GM21528 (cell line): ENCODE measurements at regions not wholly inside any gene's neighbourhood (a gene's known extent, or its start where the extent isn't known, plus 50 kb on each side); places are given as distances from the start of the nearest gene placed in this dataset.

ENCODE experiments used
- ATAC-seq: cut with Tn5 transposase; IDR thresholded peaks from one replicate; pipeline ENCODE4 v1.9.1; 2021; ENCODE audit warnings: mild to moderate bottlenecking, moderate library complexity; ENCODE audit not compliant: unreplicated experiment, low FRiP score

DNA sequence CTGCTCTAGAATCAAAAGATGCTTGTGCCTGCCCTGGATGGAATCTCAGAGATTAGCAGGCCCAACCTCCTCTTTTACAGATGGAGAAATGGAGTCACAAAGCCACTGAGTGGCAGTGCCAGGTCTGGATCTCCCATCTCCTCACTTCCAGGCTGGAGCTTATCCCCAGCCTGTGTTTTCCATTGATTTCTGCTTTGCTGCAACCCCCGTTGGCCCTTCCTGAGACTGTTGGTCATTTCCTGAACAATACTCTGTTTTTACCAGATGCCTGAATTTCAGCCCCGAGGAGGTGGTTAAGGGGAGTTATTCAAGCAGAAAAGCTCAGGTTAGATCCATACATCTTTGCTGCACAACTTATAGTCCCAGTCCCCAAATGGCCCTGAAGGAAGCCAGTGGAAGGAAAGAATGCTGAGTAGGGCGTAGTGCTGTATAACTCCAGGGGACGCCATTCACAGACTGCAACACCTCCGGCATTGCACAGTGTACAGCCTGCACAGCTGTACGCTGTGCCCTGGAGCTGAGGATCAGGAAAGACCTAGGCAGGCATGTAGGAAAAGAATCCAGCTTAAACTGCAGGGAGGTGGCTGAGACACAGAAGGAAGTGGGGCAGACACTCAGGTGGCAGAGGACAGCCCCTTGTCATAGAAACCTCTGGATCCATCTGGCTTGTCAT is 77.5 kb downstream of the RPLP1 start:
- ATAC-seq = no peak

DNA sequence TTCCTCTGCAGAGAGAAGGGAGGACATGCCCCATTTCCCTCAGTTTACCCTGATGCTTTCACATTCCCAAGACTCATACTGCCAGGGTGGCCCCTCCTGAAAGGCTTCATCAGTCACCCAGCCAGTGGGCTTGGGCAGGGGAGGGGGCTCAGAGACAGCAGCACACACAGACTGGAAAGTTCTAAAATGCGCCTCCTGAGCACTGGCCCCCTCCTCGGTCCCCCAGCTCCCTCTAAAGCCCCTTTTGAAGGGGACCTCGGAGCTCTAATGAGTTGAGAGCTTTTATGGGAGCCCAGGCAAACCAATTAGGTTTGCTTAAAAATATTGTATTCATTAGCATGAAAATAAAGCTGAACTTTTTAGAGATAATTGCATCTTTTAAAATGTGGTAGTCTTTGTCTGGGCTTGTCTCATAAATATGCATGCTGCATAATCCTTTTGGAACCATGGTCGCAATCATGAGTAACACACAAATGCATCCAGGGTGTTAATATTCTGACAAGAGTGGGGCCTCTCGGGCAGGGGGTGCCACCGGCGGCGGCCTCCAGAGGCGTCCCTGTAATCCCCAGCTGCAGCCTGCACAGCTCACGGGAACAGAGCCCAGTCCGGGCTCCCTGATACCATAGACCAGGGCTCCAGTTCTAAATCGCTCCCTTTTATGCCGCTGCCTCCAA is 78.5 kb downstream of the RPLP1 start:
- ATAC-seq = no peak

DNA sequence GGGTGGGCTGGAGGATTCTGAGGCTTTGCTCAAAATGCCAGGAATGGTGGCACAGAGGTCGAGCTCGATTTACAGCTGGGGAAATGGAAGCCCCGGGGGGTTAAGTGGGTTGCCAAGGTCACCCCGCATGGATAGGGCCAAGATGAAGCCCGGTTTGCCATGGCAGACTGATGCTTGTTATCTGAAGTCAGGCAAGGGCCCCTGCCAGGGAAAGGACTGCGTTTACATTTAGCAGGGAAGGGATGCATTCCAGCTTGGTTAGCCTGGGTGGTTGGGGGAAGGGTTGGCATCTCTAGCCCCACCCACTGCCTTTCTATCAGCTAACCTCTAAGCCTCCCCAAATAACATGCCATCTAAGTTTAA is 79.0 kb downstream of the RPLP1 start:
- no peak for ATAC-seq

DNA sequence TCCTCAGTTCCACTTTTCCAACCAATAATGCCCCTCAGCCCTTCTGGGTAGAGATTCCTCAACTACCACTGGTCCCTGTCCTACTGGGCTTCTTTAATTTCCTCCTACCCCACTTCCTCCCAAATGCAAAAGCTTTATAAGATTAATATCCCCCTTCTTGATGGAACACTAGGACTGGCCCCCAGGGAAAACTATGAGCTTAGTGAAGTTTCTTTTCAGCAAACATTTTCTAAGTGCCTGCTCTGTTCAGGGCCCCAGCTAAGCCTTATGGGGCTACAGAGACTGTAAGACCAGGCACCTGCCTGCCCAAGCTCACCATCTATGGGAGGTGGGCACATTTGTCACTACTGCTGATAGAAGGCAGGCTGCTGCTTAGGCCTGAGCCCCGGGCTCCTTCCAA is 79.4 kb downstream of the RPLP1 start:
- no peak for ATAC-seq

DNA sequence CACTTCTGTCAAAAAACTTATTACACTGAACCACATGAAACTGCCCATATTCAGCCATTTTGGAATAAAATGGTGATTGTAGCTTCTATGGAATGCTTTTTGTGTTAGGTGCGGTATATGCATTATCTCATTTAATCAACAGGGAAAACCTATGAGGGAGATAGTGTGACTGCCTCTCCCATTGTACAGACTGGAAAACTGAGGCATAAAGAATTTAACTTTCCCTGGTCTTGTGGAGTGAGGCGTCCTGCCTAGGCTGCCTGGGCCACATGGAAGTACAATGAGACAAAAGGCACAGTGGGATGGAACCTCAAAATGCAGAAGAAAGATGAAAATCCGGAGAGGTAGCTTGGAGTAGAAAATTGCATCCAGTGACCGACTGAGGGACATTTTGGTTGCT is 80.2 kb downstream of the RPLP1 start:
- ATAC-seq = no peak

DNA sequence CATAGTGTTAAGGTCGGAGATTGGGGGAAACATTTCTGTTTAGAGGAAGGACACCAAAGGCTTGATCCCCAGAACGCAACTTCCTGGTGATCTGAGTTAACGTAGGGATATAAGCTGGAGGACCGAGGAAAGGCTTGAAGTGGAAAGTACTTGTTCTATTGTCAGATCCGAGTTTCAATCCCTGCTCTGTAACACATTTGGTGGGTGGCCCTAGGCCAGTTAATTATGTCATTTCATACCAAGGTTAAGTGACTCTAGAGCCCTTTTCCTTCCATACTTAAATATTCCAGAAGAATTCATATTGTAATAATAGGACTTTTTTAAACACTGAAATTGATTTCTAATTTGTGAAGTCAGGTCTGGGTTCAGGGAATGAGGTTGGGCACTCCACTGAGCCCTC is 80.9 kb downstream of the RPLP1 start:
- no peak for ATAC-seq

DNA sequence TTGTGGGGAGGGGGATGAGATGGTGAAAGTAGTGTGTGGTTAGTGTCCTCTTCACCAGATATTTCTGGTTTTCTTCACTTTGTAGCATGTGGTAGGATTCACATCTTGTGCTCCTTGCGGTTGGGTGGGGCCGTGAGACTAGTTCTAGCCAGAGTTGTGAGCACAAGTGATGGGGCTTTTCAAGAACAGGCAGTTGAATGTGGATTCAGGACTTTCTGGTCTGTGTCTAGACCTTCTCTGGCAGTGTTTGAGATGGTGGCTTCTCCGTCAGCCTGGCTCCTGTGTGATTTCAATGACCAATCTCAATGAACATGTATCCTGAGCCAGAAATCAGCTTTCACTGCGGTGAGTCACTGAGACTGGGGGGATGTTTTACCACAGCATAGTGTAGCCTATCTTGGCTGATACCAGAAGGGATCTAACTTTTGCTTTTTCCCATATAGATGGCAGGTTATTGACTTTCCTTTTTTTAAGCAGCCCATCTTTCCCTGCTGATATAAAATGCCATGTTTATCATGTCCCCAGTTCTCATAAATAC is 82.6 kb downstream of the RPLP1 start:
- ATAC-seq = no peak

DNA sequence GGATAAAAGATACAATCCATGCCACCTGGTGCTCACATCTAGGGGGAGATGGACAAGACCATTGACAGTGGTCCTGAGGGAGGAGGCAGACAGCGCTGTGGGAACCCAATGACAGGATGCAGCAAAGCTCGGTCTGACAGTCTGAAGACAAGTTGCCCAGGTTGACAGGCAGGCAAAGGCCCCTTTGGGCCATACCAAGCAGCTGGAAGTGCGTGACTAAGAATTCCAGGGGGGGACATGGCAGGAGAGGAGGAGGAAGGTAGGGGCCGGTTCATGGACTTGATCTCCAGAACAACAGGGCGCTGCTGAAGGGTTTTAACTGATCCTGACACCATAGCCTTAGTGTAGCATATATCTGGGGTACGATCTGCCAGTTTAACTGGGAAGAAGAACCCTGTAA is 83.4 kb downstream of the RPLP1 start:
- ATAC-seq = no peak

DNA sequence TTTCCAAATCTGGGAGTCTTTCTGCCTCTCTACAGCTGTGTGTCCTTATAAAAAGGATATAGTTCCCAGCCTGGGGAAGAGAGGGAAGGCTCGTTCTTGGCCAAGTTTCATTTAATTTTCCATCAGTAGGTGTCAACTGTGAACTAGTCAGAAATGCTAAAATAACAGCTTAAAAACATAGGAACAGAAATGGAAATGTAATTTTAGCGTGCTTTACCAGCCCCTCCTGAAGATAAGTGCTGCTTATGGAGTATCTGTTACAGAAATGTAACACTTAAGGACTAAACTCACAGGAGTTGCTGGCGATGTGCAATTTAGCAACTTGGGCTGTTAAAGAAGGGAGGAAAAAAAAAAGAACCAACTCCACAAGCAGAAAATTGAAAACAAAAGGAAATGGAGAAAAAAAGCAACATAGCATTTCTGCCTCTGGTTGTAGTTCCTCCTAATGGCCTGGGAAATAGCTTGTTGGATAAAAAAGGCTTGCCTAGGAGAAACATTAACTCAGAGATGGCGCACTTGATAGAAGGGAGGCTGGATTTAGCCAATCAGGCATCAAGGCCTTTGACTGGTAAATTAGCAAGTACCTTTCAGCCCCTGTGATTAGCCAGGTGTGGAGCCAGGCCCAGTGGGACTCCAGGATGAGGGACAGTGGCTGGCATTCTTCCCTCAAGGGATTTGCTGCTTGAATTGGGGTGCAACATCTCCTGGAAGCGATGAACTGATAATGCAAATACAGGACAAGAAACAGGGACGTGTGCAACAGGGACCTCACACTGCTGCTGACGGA is 84.3 kb downstream of the RPLP1 start:
- no peak for ATAC-seq

DNA sequence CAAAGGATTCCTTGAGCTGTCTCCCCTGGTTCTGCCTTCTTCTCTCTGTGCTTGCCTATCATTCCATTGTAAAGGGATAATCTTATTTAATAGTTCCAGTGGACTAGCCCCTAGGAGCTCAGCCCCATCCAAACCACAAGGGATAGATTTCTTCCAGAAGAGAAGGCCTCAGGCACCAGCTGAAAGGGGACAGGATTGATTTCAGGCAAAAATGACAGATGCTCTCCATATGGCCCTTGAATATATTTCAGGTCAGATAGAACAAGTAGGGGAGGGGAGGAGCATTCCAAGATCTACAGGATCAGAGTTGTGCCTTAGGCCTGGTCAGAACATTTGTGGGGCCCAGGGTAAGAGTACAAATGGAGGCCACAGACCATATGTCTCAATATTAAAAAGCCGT is 85.3 kb downstream of the RPLP1 start:
- ATAC-seq = no peak

DNA sequence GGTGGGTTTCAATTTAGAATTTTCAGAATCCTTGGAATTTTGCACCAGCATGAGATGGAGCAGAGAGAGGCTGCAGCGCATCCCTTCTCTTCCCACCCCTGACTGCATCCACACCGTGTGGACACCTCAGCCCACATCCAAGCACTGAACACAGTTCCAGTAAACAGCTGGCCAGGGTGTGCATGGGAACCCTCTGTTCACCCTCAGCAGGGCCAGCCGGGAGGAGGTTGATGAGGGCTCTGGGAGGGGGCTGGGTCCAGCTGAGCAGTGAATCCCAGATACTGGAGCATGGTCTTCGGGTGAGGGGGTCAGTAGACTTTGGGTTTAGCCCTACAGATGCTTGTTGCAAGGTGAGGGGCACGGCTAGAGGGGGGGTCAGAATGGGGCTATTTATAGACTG is 85.8 kb downstream of the RPLP1 start:
- no peak for ATAC-seq

DNA sequence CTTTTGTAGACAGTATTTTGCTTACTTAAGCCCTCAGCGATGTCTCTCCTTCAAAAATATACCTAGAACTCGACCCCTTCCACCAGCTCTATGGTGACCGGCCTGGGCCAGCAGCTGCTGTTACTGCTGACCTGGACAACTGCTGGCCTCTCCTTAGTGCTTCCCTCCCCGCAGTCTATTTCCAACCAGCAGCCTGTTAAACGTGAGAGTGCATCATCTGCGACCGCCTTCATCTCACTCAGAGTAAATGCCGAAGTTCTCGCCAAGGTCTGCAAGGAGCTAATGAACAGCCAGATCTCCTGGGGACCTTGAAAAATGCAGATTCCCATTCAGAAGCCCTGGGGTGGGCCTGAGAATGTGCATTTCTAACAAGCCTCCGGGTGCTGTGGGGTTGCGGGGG is 86.7 kb downstream of the RPLP1 start:
- ATAC-seq = no peak

DNA sequence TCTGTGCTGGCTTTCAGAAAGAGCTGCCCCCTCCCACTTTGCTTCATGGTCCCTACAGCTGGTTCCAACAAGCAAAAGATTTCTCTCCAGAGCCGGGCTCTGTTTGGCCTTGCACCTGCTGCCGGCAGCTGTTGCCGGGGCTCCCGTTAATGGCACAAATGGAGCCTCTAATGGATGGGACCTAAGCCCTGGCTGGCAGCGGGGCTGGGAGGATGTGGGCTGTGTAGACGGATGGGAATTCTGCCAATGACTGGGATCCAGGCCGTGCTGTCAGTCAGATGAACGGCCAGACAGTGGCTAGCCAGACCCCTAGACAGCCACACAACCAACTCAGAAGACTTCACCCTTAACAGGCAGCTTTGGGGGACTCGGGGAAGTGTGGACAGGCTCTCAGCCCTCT is 88.0 kb downstream of the RPLP1 start:
- ATAC-seq = no peak

DNA sequence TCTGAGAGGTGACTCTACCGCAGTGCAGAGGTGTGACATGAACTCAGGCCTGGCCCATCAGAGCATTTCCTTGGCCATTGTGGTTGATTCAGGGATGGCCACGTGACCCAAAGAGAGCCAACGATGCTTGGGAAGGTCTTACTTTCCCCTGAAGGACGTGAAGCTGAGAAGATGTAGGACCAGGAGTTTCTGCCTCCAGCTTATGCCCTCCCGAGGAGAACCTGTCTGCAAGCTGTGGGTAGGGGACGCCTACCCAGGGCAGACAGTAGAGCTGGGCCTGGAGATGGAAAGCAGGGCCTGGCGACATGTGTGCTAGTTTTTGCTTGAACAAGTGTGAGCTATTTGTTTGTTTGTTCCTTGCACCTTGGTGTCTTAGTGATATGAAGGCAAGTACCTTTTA is 89.4 kb downstream of the RPLP1 start:
- no peak for ATAC-seq

DNA sequence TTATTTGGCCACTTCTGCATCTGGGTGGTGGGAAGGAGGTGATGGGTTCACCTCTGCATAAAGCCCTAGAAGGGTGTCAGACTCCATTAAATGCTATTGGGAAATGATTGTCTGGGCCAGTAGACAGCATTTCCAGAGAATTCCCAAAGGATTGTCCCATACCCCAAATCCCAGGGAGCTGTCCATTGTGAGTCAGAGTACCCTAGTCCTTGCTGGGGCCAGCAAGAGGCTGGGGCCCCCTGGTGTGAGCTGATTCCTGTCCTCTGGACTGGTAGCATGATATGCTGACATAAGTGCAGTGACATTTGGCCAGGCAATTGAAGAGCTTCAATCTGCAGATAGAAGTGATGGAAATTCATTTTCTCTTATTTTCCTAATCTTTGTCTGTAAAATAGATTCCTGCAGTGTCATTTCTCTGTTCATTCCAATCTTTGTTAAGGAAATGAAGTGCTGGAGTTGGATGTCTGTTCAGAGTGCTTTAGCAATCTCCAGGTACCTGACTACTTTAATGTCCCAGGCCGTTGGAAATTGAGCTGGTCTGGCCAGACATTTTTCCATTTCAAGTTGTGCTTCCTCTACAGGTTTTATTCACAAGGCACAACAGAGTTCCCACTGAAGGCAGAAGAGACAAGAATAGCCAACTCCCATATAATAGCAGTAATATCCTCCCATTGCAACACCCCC is 91.2 kb downstream of the RPLP1 start:
- ATAC-seq = no peak

DNA sequence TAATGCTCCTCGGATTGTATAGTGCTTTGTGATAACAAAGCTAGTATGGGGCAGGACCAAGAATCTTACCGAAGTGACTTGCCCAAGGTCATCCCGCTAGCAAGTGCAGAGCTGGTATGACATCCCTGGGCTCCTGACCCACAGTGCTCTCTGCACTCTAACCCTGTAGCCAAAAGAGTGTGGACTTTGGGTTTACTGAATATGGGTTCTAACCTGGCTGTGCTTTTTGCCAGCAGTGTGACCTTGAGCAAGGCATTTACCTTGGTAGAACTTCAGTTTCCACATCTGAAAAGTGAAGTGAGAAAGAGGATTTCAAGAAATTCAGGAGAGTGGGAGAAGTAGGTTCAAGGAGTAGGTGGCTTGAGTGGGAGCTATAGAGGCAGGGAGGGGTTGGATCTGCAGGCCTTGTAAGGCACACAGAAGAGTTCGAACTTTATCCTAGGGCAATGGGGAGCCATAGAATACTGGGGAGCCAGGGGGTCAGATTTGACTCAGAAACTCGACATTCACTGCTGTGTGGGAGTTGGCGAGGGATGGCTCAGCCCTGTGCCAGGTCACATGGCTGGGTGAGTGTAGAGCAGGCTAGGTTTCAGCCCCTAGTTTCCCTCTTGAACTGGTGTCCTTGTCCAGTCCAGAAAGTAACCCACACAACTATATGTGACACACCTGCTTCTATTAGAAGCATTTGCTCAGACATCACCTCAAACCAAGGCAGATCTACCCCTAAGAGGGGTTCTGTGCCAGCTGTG is 91.9 kb downstream of the RPLP1 start:
- no peak for ATAC-seq

DNA sequence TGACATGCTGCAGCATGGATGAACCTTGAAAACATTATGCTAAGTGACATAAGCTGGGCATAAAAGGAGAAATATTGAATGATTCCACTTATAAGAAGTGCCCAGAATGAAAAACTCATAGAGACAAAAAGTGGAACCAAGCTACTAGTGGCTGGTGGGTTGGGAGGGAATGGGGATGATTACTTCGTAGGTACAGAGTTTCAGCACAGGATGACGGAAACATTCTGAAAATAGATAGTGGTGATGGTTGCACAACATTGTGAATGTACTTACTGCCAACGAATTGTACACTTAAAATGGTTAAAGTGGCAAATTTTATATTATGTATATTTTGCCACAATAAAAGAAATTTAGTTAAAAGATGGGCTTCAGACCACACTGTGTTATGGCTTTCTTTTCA is 93.6 kb downstream of the RPLP1 start:
- ATAC-seq = no peak

DNA sequence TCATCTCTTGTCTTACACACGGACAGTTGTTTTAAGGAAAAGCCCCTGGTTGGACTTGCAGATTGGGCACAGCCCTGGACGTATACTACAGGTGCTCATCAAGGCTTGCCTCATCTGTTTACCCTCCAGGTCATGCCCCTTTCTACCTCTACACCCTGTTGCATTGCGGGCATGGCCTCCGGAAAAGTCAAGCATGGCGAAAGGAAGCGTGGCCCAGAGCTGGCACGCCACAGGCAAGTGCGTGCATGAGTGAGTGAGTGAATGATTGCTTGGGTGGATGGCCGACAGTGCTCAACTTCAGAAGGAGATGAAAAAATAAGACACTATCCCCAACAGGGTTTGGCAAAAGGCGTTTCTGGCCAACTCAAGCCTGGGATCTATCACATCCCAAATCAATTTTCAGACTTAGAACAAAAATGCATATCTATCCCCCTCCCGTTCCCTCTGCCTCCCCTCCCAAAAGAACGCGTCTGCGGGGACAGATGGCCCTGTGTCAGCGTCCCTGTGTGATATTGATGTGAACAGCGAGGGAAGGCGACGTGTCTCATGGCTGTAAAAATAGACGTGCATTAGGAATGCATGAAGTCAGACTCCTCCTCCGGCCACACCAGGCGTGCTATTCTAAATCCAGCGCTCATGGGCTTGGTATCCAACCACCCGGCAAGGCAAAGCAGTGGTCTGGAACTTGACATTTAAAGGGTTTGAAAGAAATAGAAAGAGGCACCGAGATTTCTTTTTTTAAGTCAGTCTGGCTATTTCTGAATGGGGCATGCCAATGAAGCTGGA is 96.0 kb downstream of the RPLP1 start:
- no peak for ATAC-seq

DNA sequence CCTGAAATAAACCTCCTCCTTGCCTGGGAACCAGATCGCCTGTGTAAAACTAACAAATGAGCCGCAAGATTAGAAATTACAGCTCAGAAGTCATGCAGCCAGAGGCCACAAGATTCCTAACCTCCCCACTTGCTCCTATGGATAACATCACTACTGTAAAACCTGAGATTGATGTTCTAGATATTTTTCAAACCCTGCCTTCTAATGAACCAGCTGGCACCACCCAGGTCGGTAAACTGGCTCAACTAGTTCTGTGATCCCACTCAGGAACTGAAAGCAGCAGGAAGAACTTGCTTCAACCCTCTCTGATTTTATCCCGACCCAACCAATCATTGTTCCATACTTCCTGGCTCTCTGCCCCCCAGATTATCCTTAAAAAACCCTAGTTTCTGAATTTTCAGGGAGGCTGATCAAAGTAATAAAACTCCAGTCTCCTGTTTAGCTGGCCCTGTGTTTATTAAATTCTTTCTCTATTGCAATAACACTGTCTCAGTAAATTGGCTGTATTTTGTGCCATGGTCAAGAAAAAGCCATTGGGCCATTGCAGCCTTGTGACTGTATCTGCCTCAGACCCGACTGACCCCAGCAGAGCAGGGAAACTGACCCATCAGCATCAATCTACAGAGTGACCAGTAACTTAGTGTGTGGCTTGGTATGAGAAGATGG is 98.9 kb downstream of the RPLP1 start:
- ATAC-seq = no peak
